Left ventricle myocardium inferior (tissue), 1 donor: ENCODE measurements at regions not wholly inside any gene's neighbourhood (a gene's known extent, or its start where the extent isn't known, plus 50 kb on each side); places are given as distances from the start of the nearest gene placed in this dataset.

Source experiments
- DNase-seq: peaks from one replicate; pipeline ENCODE4 v3.0.0-alpha.2; 2020
- H3K27ac ChIP-seq: fragments of 200-600 bp; replicated peaks from 2 replicates; pipeline ENCODE4 v1.8.0; 2021
- H3K27me3 ChIP-seq: fragments of 200-600 bp; 2 replicates; pipeline ENCODE4 v1.8.0; 2021; ENCODE audit warnings: low read depth
- H3K36me3 ChIP-seq: fragments of 200-600 bp; 2 replicates; pipeline ENCODE4 v1.8.0; 2021
- H3K4me1 ChIP-seq: fragments of 200-600 bp; 2 replicates; pipeline ENCODE4 v1.8.0; 2021
- H3K4me3 ChIP-seq: fragments of 200-600 bp; 2 replicates; pipeline ENCODE4 v1.8.0; 2021; ENCODE audit warnings: mild to moderate bottlenecking, moderate library complexity
- H3K9me3 ChIP-seq: fragments of 200-600 bp; replicated peaks from 2 replicates; pipeline ENCODE4 v1.8.0; 2021
- CTCF ChIP-seq: fragments of 200-600 bp; IDR thresholded peaks from 2 replicates; pipeline ENCODE4 v1.8.0; 2021; ENCODE audit warnings: antibody characterized with exemption, mild to moderate bottlenecking, borderline replicate concordance
- intact Hi-C: fragments of 100-400 bp; cut with micrococcal nuclease; formaldehyde crosslinking; loops from one replicate; pipeline ENCODE4 v1.11.0; 2022
- donor health status: DM: no; HTN: yes; CAD: no; lungs with severe emphysema.

- Histone ChIP-seq H3K9me3 (no peaks in the 10 kb centered on the region), H3K27ac (no peak overlapping the region), H3K27me3 (no peaks in the 10 kb centered on the region), H3K36me3 (no peaks in the 10 kb centered on the region), H3K4me3 (no peak overlapping the region), H3K4me1 (peaks cover 25% of the 10 kb centered on the region)
- intact Hi-C loops, result no loop called here
- TF ChIP-seq CTCF, result no peak
- DNase-seq, result no peak
Observed at GRCh38 chr21:43328958-43329691, 97.8 kb downstream of the SIK1 start.

- no peak for DNase-seq
- intact Hi-C loops, result no loop called here
Observed at GRCh38 chr21:43328185-43328957, 98.6 kb downstream of the SIK1 start.

GRCh38 chr21:43325968-43326715 is 100.8 kb downstream of the SIK1 start:
- no peaks in the 10 kb centered on the region for H3K27me3 ChIP-seq
- H3K9me3 ChIP-seq, result no peaks in the 10 kb centered on the region
- no peak for TF ChIP-seq CTCF
- H3K4me3 ChIP-seq, result no peak overlapping the region
- intact Hi-C loops, result no loop called here
- H3K27ac ChIP-seq, result no peak overlapping the region
- H3K36me3 ChIP-seq, result no peaks in the 10 kb centered on the region
- DNase-seq, result no peak
- H3K4me1 ChIP-seq, result peaks cover 14% of the 10 kb centered on the region

More at GRCh38 chr21:43328185-43328957, 98.6 kb downstream of the SIK1 start:
- Histone ChIP-seq H3K27ac (no peak overlapping the region), H3K4me3 (no peak overlapping the region), H3K27me3 (no peaks in the 10 kb centered on the region), H3K36me3 (no peaks in the 10 kb centered on the region), H3K4me1 (peaks cover 25% of the 10 kb centered on the region), H3K9me3 (no peaks in the 10 kb centered on the region)
- TF ChIP-seq CTCF, result no peak

- no peak overlapping the region for H3K4me3 ChIP-seq
- no peaks in the 10 kb centered on the region for H3K27me3 ChIP-seq
- no peak for TF ChIP-seq CTCF
- no peak overlapping the region for H3K27ac ChIP-seq
- no peaks in the 10 kb centered on the region for H3K36me3 ChIP-seq
- intact Hi-C loops, result no loop called here
- DNase-seq, result no peak
- peaks cover 15% of the 10 kb centered on the region for H3K4me1 ChIP-seq
- H3K9me3 ChIP-seq, result no peaks in the 10 kb centered on the region
Observed at GRCh38 chr21:43325036-43325435, 101.9 kb downstream of the SIK1 start.

GRCh38 chr21:43324596-43324995 is 102.3 kb downstream of the SIK1 start:
- Histone ChIP-seq H3K4me3 (no peak overlapping the region), H3K36me3 (no peaks in the 10 kb centered on the region), H3K9me3 (no peaks in the 10 kb centered on the region), H3K27me3 (no peaks in the 10 kb centered on the region), H3K27ac (no peak overlapping the region), H3K4me1 (peaks cover 20% of the 10 kb centered on the region)
- no peak for DNase-seq
- intact Hi-C loops, result no loop called here
- no peak for TF ChIP-seq CTCF
